HFFc6 (cell line): ENCODE measurements at regions not wholly inside any gene's neighbourhood (a gene's known extent, or its start where the extent isn't known, plus 50 kb on each side); places are given as distances from the start of the nearest gene placed in this dataset.

Experiments used
- DNase-seq: peaks from one replicate; pipeline ENCODE4 v3.0.0-alpha.2; 2018
- H3K27ac Mint-ChIP-seq: 2 replicates; pipeline ENCODE4 v1.8.0; 2020; ENCODE audit warnings: mild to moderate bottlenecking, mixed read lengths
- H3K27me3 Mint-ChIP-seq: 2 replicates; pipeline ENCODE4 v1.8.0; 2021; ENCODE audit warnings: mild to moderate bottlenecking, moderate library complexity, mixed read lengths; ENCODE audit not compliant: insufficient read depth
- H3K36me3 Mint-ChIP-seq: 2 replicates; pipeline ENCODE4 v1.8.0; 2021; ENCODE audit warnings: low read depth, mixed read lengths
- H3K4me1 Mint-ChIP-seq: 2 replicates; pipeline ENCODE4 v1.8.0; 2020; ENCODE audit warnings: low read depth, mixed read lengths
- H3K4me3 Mint-ChIP-seq: 2 replicates; pipeline ENCODE4 v1.8.0; 2020; ENCODE audit warnings: mild to moderate bottlenecking, moderate library complexity, mixed read lengths
- H3K9me3 Mint-ChIP-seq: 2 replicates; pipeline ENCODE4 v1.8.0; 2020; ENCODE audit warnings: mild to moderate bottlenecking, mixed read lengths
- TF ChIP-seq, protein P1 (sequence below): fragments of 200-600 bp; sonication (generic); IDR thresholded peaks from 2 replicates; pipeline ENCODE4 v1.5.0; 2021; ENCODE audit warnings: antibody characterized with exemption, mild to moderate bottlenecking

DNA sequence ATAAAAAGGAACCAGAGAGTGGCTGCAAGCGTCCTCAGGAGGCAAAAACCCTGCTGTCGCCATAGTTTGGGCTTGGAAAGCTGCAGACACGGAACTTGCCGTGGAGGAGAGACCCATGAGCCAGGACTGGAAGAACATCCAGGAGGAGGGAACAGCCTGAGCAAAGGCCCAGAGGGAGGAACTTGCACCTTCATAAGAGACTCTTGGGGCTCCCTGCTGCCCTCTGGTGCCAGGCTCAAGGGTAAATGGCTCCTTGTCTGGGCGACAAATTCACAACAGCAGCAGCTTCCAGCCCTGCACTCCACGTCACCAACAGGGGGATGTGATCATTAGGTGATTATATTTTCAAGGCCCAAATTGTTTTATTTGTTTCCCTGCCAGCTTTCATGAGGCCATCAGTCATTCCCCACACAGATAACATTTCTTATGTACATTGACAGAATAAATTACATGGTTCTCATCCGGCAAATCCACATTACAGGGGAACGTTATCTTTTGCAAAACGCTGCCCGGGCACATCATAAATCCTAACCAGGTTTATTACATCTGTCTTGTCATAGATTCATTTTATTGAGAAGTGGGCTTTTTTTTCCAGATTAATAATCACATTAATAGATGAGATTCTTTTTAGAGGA is 143.0 kb upstream of the GRIK3 start:
- Mint-ChIP-seq H3K4me3 (no peak overlapping the region), H3K9me3 (peaks cover 84% of the 10 kb centered on the region), H3K4me1 (no peaks in the 10 kb centered on the region), H3K36me3 (no peaks in the 10 kb centered on the region; the same call in 1 of the 2 replicates), H3K27ac (no peak overlapping the region), H3K27me3 (peaks cover 3% of the 10 kb centered on the region)
- TF ChIP-seq, protein P1, sequence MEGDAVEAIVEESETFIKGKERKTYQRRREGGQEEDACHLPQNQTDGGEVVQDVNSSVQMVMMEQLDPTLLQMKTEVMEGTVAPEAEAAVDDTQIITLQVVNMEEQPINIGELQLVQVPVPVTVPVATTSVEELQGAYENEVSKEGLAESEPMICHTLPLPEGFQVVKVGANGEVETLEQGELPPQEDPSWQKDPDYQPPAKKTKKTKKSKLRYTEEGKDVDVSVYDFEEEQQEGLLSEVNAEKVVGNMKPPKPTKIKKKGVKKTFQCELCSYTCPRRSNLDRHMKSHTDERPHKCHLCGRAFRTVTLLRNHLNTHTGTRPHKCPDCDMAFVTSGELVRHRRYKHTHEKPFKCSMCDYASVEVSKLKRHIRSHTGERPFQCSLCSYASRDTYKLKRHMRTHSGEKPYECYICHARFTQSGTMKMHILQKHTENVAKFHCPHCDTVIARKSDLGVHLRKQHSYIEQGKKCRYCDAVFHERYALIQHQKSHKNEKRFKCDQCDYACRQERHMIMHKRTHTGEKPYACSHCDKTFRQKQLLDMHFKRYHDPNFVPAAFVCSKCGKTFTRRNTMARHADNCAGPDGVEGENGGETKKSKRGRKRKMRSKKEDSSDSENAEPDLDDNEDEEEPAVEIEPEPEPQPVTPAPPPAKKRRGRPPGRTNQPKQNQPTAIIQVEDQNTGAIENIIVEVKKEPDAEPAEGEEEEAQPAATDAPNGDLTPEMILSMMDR = 0 out of 2 replicates have a peak, but pooled peaks have one; percentile 13
- DNase-seq = no peak

DNA sequence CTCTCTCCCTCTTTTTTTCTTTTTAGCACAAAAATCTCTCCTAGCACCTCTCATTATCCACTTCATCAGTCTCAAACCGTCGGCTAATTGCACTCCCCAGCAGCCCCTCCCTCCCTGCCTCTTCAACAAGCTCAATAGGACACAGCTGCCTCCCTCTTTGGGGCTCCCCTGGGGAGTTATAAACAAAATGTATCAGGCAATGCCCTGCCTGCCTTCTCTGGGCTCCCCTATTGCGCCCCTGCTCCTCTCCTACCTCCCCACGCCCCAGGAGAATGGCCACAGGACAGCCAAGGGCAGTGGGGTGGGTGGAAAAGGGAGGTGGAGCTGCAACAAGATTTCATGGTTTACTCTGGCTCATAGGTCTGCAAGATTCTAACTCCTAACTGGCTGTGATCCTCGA is 147.1 kb upstream of the GRIK3 start:
- Mint-ChIP-seq H3K36me3 (no peaks in the 10 kb centered on the region), H3K9me3 (peaks cover 54% of the 10 kb centered on the region), H3K27me3 (peaks cover 3% of the 10 kb centered on the region), H3K4me1 (no peaks in the 10 kb centered on the region), H3K4me3 (no peak overlapping the region), H3K27ac (no peak overlapping the region)
- DNase-seq = no peak
- TF ChIP-seq, protein P1 = no peak

DNA sequence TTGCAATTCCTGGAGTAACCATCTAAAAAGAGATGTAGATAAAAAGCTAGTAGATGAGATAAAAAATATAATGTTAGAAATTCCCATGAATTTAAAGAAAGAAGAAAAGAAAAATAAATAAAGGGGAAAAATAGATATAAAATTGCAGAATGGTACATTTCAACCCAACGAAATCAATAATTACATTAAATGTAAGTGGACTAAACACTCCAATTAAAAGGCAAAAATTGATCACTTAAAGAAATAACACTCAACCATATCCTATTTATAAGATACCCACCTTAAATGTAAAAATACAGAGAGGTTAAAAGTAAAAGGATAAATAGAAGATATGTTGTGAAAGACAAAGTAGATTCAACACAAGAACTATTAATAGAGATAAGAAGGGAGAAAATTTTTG is 150.5 kb upstream of the GRIK3 start:
- H3K4me1 Mint-ChIP-seq = no peaks in the 10 kb centered on the region
- H3K36me3 Mint-ChIP-seq = no peaks in the 10 kb centered on the region
- no peak overlapping the region for H3K27ac Mint-ChIP-seq
- no peak overlapping the region for H3K4me3 Mint-ChIP-seq
- TF ChIP-seq, protein P1 = no peak
- H3K27me3 Mint-ChIP-seq = no peaks in the 10 kb centered on the region
- no peak for DNase-seq
- peaks cover 41% of the 10 kb centered on the region for H3K9me3 Mint-ChIP-seq

DNA sequence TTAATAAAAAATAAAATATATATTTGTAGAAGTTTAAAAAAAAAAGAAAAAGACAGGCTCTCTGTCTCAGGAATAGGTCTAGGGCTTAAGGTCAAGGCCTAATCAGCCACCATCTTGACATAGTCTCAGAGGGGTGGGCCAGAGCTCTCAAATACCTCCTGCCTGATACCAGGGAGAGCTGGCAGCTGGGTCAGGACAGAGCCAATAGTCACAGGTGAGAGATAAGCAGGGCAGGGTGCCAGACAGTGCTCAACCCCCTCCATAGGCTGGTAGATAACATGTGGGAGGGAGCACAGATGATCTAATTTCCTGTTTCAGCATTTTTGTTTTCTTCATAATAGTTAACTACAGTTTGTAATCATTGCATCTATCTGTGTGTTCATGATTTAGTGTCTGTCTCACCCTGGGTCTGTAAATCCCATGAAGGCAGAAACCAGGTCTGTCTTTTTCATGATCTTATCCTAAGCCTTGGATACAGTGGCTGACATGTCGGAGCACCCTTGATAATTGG is 152.0 kb upstream of the GRIK3 start:
- no peaks in the 10 kb centered on the region for H3K27me3 Mint-ChIP-seq
- H3K4me3 Mint-ChIP-seq = no peak overlapping the region
- DNase-seq = no peak
- H3K4me1 Mint-ChIP-seq = no peaks in the 10 kb centered on the region
- 0 out of 2 replicates have a peak, but pooled peaks cover 3% of the 10 kb centered on the region for H3K36me3 Mint-ChIP-seq
- H3K9me3 Mint-ChIP-seq = peaks cover 41% of the 10 kb centered on the region
- H3K27ac Mint-ChIP-seq = no peak overlapping the region
- TF ChIP-seq, protein P1 = no peak

DNA sequence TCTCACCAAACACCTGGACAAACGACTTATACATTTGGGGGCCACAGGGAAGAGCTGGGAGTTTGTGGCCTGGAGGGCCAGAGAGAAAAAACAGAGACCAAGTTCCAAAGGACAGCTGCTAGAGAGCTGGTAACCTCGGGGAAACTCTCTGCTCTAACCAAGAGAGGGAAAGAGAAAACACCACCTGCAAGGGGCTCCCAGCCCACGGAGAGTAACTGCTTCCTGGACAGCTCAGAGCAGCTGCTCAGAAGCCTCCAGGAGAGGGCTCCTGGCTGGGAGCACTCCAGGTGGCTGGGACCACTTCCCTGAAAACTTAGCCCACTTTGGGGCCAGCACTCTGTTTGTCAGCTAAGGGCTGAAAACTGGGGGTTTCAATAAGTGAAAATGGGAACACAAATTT is 154.8 kb upstream of the GRIK3 start:
- H3K27ac Mint-ChIP-seq = no peak overlapping the region
- H3K36me3 Mint-ChIP-seq = 0 out of 2 replicates have a peak, but pooled peaks cover 3% of the 10 kb centered on the region
- peaks cover 49% of the 10 kb centered on the region for H3K9me3 Mint-ChIP-seq
- TF ChIP-seq, protein P1 = no peak
- no peaks in the 10 kb centered on the region for H3K4me1 Mint-ChIP-seq
- H3K27me3 Mint-ChIP-seq = no peaks in the 10 kb centered on the region
- DNase-seq = no peak
- no peak overlapping the region for H3K4me3 Mint-ChIP-seq
